ENCODE measurements at regions not wholly inside any gene's neighbourhood (a gene's known extent, or its start where the extent isn't known, plus 50 kb on each side); places are given as distances from the start of the nearest gene placed in this dataset.

DNA sequence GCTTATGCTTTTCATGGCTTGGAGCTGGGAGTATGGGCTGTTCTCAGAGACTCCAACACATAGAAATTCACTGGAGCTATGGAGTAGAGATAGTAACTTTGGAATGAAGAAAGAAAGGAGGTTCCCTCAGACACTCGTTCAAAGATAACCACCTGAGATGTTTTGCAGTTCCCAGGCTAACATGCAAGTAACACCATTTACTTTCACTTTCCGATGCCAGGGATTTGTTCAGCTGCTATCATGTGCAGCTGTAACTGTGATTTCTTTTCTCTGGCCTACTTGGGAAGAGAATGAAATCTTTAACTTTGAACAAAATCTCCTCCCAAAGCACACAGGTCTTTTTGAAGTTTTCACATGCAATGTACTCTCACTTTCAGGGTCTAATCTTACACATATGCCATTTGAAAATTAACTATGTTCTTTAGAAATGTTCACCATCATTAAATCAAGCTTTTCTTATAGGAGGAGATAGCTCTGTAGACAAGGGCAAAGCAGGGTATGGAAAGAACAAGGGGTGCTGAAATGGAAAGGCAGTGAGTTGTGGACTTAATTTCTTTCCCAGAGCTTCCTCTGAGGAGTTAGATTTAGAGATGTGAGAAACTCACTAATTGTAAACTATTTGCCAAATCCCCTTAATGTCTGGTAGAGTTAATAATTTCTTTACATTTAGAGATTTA, 514.3 kb downstream of the PDHA2 start:
- TF ChIP-seq POLR2A (IDR thresholded peaks at IDR 0.05; ENCODE audit: low read depth, low read length) (no peak), EZH2 (IDR thresholded peaks at IDR 0.05; ENCODE audit: borderline replicate concordance, low read depth, low read length, severe bottlenecking) (no peak), MYC (IDR thresholded peaks at IDR 0.05; ENCODE audit: low read depth, low read length) (no peak), POLR2AphosphoS5 (IDR thresholded peaks at IDR 0.05; ENCODE audit: insufficient read depth, low read depth, low read length) (no peak)
- TF ChIP-seq, protein P1, sequence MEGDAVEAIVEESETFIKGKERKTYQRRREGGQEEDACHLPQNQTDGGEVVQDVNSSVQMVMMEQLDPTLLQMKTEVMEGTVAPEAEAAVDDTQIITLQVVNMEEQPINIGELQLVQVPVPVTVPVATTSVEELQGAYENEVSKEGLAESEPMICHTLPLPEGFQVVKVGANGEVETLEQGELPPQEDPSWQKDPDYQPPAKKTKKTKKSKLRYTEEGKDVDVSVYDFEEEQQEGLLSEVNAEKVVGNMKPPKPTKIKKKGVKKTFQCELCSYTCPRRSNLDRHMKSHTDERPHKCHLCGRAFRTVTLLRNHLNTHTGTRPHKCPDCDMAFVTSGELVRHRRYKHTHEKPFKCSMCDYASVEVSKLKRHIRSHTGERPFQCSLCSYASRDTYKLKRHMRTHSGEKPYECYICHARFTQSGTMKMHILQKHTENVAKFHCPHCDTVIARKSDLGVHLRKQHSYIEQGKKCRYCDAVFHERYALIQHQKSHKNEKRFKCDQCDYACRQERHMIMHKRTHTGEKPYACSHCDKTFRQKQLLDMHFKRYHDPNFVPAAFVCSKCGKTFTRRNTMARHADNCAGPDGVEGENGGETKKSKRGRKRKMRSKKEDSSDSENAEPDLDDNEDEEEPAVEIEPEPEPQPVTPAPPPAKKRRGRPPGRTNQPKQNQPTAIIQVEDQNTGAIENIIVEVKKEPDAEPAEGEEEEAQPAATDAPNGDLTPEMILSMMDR (IDR thresholded peaks at IDR 0.05; ENCODE audit: extremely low read depth in 1 of 2, insufficient read depth in 1 of 2, low read depth in 1 of 2, low read length in 2 of 2): no peak
- TF ChIP-seq, protein P2, sequence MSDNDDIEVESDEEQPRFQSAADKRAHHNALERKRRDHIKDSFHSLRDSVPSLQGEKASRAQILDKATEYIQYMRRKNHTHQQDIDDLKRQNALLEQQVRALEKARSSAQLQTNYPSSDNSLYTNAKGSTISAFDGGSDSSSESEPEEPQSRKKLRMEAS (IDR thresholded peaks at IDR 0.05; ENCODE audit: insufficient read depth, insufficient read length): no peak
